Neural crest cell (in vitro differentiated cells): ENCODE measurements at regions not wholly inside any gene's neighbourhood (a gene's known extent, or its start where the extent isn't known, plus 50 kb on each side); places are given as distances from the start of the nearest gene placed in this dataset.

Experiments
- DNase-seq: peaks from one replicate; pipeline ENCODE4 v3.0.0; 2021; ENCODE audit warnings: low read depth, mixed read lengths, low spot score
- H3K27ac Mint-ChIP-seq: one replicate; pipeline ENCODE4 v1.8.0; 2021; ENCODE audit warnings: mild to moderate bottlenecking, mixed read lengths; ENCODE audit not compliant: unreplicated experiment
- H3K27me3 Mint-ChIP-seq: 2 replicates; pipeline ENCODE4 v1.8.0; 2021; ENCODE audit warnings: low read depth, mild to moderate bottlenecking, mixed read lengths
- H3K36me3 Mint-ChIP-seq: 2 replicates; pipeline ENCODE4 v1.8.0; 2021; ENCODE audit warnings: low read depth, mild to moderate bottlenecking, mixed read lengths
- H3K4me1 Mint-ChIP-seq: 2 replicates; pipeline ENCODE4 v1.8.0; 2021; ENCODE audit warnings: mixed read lengths
- H3K4me3 Mint-ChIP-seq: one replicate; pipeline ENCODE4 v1.8.0; 2021; ENCODE audit warnings: mild to moderate bottlenecking, mixed read lengths
- H3K9me3 Mint-ChIP-seq: 2 replicates; pipeline ENCODE4 v1.8.0; 2021; ENCODE audit warnings: mixed read lengths
- TF ChIP-seq, protein P1 (sequence below): fragments of 200-600 bp; sonication (generic); conservative IDR thresholded peaks from 2 replicates; pipeline ENCODE4 v1.5.0; 2021; ENCODE audit warnings: antibody characterized with exemption, mild to moderate bottlenecking

DNA sequence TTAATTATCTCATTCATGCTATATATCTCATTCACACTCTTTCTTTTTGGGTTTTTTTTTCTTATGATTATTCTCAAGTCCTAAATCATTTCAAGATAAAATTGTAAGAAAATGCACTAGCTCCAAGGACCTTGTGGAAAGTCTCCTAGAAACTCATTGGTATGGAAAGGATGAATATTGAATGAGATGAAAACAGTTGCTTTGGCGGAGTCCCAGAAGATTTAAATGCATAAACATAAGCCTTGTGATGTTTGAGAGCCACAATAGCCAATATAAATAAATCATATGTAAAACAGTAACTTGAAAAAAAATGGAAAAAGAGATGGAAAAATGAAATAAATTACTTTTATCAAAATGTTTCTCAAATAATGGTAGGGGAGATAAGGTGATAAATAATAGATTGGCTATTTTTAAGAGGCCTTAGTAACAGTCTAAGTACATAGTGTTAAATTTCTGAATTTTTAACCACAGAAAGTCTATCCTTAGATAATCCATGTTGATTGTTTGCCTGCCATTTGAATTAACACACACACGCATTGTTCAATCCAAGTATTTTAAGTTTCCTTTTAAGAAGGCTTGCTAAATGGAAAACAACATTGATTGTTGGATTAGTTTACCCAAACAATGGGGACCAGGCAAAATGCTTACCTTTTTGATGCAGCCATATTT is 81.1 kb upstream of the CD2AP start:
- TF ChIP-seq, protein P1, sequence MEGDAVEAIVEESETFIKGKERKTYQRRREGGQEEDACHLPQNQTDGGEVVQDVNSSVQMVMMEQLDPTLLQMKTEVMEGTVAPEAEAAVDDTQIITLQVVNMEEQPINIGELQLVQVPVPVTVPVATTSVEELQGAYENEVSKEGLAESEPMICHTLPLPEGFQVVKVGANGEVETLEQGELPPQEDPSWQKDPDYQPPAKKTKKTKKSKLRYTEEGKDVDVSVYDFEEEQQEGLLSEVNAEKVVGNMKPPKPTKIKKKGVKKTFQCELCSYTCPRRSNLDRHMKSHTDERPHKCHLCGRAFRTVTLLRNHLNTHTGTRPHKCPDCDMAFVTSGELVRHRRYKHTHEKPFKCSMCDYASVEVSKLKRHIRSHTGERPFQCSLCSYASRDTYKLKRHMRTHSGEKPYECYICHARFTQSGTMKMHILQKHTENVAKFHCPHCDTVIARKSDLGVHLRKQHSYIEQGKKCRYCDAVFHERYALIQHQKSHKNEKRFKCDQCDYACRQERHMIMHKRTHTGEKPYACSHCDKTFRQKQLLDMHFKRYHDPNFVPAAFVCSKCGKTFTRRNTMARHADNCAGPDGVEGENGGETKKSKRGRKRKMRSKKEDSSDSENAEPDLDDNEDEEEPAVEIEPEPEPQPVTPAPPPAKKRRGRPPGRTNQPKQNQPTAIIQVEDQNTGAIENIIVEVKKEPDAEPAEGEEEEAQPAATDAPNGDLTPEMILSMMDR: no peak
- no peak for DNase-seq
- no peaks in the 10 kb centered on the region for H3K4me1 Mint-ChIP-seq
- H3K27me3 Mint-ChIP-seq: no peaks in the 10 kb centered on the region
- no peaks in the 10 kb centered on the region for H3K36me3 Mint-ChIP-seq
- H3K9me3 Mint-ChIP-seq: no peaks in the 10 kb centered on the region
- H3K4me3 Mint-ChIP-seq: no peak overlapping the region
- H3K27ac Mint-ChIP-seq: no peak overlapping the region

DNA sequence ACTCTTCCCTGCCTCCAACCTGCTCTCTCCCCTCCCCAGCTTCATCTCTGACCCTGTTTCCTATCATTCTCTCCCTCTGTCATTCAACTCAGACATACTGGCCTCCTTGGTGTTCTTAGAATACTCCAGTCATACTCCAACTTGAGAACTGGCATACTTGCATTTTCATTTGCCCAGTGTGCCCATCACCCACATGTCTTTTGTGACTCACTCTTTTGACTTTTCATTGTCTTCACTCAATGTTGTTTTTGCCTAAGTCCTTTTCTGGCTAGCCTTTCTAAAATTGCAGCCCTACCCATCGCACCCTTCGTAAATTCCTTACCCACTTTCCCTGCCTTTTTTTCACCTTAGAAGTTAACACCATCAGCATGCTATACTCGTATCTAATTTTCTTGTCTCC is 77.0 kb upstream of the CD2AP start:
- Mint-ChIP-seq H3K27ac (no peak overlapping the region), H3K9me3 (no peaks in the 10 kb centered on the region), H3K4me3 (no peak overlapping the region), H3K36me3 (no peaks in the 10 kb centered on the region), H3K4me1 (no peaks in the 10 kb centered on the region), H3K27me3 (no peaks in the 10 kb centered on the region)
- TF ChIP-seq, protein P1: no peak
- DNase-seq: no peak

DNA sequence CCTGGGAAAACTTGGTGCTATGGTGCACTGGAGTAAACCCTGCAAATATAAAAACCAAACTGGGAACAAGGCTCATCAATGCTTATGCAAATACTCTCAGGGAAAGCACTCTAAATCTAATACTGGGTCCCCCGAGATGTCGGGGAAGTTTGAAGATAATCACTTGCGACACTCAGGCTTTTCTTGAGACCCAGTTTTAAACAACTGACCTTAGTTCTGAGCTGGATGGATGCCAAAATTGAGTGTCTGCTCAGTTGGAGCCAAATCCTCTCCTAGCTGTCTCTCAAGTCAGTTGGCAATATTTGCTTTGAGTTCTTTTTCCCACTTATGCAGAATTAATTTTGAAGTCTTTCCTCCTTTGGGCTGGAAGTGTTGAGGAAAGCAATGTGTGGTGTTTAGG is 75.5 kb upstream of the CD2AP start:
- TF ChIP-seq, protein P1: no peak
- Mint-ChIP-seq H3K4me1 (no peaks in the 10 kb centered on the region), H3K36me3 (no peaks in the 10 kb centered on the region), H3K9me3 (no peaks in the 10 kb centered on the region), H3K27me3 (no peaks in the 10 kb centered on the region), H3K27ac (no peak overlapping the region), H3K4me3 (no peak overlapping the region)
- no peak for DNase-seq

DNA sequence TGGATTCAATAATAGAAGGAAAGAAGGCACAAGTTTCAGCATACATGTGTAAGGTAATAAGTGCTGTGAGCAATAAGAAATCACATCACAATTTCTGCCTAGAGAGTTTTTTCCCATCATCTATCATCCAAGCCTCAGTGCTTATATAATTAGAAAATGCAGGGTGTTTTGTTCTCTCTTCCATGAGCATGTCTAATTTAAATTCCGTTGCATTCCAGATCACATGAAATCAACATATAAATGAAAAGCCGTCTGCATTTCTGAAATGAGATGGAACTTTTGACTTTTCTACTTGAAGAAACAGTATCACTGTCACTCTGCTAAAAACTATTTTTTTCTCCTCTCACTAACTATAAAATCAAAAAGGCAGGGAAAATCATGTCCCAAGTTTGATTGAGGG is 74.5 kb upstream of the CD2AP start:
- TF ChIP-seq, protein P1: no peak
- no peak overlapping the region for H3K4me3 Mint-ChIP-seq
- H3K36me3 Mint-ChIP-seq: no peaks in the 10 kb centered on the region
- no peaks in the 10 kb centered on the region for H3K9me3 Mint-ChIP-seq
- no peaks in the 10 kb centered on the region for H3K27me3 Mint-ChIP-seq
- H3K27ac Mint-ChIP-seq: no peak overlapping the region
- no peak for DNase-seq
- H3K4me1 Mint-ChIP-seq: no peaks in the 10 kb centered on the region

DNA sequence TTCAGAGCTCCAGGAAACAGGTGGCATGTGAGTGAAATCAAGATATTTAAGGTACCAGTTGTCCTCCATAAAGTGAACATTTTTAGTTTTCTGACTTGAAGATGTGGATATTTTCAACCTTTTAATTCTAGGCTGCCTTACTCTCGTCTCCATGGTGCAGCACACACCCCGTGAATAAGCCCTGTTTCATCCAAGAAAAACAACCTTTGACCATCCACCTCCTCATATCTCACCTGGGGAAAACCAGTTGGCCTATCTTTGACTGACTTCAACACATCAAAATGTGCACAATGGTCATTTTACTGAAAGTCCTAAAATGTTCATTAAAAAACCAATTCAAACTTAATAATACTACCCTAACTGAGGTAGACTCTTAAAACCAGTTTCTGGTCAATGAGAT is 73.8 kb upstream of the CD2AP start:
- DNase-seq: no peak
- H3K27ac Mint-ChIP-seq: no peak overlapping the region
- no peaks in the 10 kb centered on the region for H3K27me3 Mint-ChIP-seq
- H3K36me3 Mint-ChIP-seq: no peaks in the 10 kb centered on the region
- TF ChIP-seq, protein P1: no peak
- no peaks in the 10 kb centered on the region for H3K9me3 Mint-ChIP-seq
- H3K4me3 Mint-ChIP-seq: no peak overlapping the region
- H3K4me1 Mint-ChIP-seq: no peaks in the 10 kb centered on the region
